Neural progenitor cell (in vitro differentiated cells): ENCODE measurements at regions not wholly inside any gene's neighbourhood (a gene's known extent, or its start where the extent isn't known, plus 50 kb on each side); places are given as distances from the start of the nearest gene placed in this dataset.

ENCODE experiments used
- DNase-seq: peaks from one replicate; pipeline ENCODE4 v3.0.0-alpha.2; 2016; ENCODE audit warnings: low spot score
- H2AFZ ChIP-seq: fragments of 200-600 bp; sonication (generic); replicated peaks from 2 replicates; pipeline ENCODE4 v1.6.1; 2016; ENCODE audit warnings: antibody characterized with exemption
- H3F3A ChIP-seq: fragments of 200-600 bp; sonication (generic); 2 replicates; pipeline ENCODE4 v1.6.1; 2016; ENCODE audit warnings: antibody characterized with exemption, low read depth
- H3K27ac ChIP-seq: fragments of 200-600 bp; sonication (generic); 2 replicates; pipeline ENCODE4 v1.5.1; 2016; ENCODE audit warnings: mild to moderate bottlenecking
- H3K27me3 ChIP-seq: fragments of 200-600 bp; sonication (generic); 2 replicates; pipeline ENCODE4 v1.6.1; 2016; ENCODE audit warnings: mild to moderate bottlenecking, moderate library complexity
- H3K36me3 ChIP-seq: fragments of 200-600 bp; sonication (generic); 2 replicates; pipeline ENCODE4 v1.5.1; 2016
- H3K4me1 ChIP-seq: fragments of 200-600 bp; sonication (generic); 2 replicates; pipeline ENCODE4 v1.6.1; 2016; ENCODE audit warnings: mixed run types
- H3K4me2 ChIP-seq: fragments of 200-600 bp; sonication (generic); 2 replicates; pipeline ENCODE4 v1.6.1; 2016
- H3K4me3 ChIP-seq: fragments of 200-600 bp; sonication (generic); 2 replicates; pipeline ENCODE4 v1.5.1; 2016
- H3K79me2 ChIP-seq: fragments of 200-600 bp; sonication (generic); 2 replicates; pipeline ENCODE4 v1.6.1; 2016; ENCODE audit warnings: low read depth
- H3K9ac ChIP-seq: fragments of 200-600 bp; sonication (generic); 2 replicates; pipeline ENCODE4 v1.6.1; 2016
- H3K9me3 ChIP-seq: fragments of 200-600 bp; sonication (generic); 2 replicates; pipeline ENCODE4 v1.5.1; 2016; ENCODE audit warnings: low read depth
- H4K20me1 ChIP-seq: fragments of 200-600 bp; sonication (generic); 2 replicates; pipeline ENCODE4 v1.6.1; 2016; ENCODE audit warnings: low read depth
- H3K27ac Mint-ChIP-seq: 3 replicates; pipeline ENCODE4 v1.8.0; 2021; ENCODE audit warnings: mixed read lengths
- H3K27me3 Mint-ChIP-seq: 2 replicates; pipeline ENCODE4 v1.8.0; 2022; ENCODE audit warnings: low read depth, mild to moderate bottlenecking, inconsistent platforms, moderate library complexity, mixed read lengths; ENCODE audit not compliant: insufficient read depth
- H3K36me3 Mint-ChIP-seq: 3 replicates; pipeline ENCODE4 v1.8.0; 2021; ENCODE audit warnings: mixed read lengths
- H3K4me1 Mint-ChIP-seq: 3 replicates; pipeline ENCODE4 v1.8.0; 2021; ENCODE audit warnings: mixed read lengths
- H3K4me3 Mint-ChIP-seq: 3 replicates; pipeline ENCODE4 v1.8.0; 2021; ENCODE audit warnings: mild to moderate bottlenecking, moderate library complexity, mixed read lengths
- H3K9me3 Mint-ChIP-seq: 3 replicates; pipeline ENCODE4 v1.8.0; 2020; ENCODE audit warnings: mixed read lengths
- CTCF ChIP-seq: fragments of 200-600 bp; sonication (generic); IDR thresholded peaks from 2 replicates; pipeline ENCODE4 v1.5.1; 2017; ENCODE audit warnings: antibody characterized with exemption, mild to moderate bottlenecking
- EZH2 ChIP-seq: fragments of 200-600 bp; sonication (generic); IDR thresholded peaks from 2 replicates; pipeline ENCODE4 v1.6.1; 2017; ENCODE audit warnings: antibody characterized with exemption, mild to moderate bottlenecking, moderate library complexity
- EZH2phosphoT487 ChIP-seq: fragments of 200-600 bp; sonication (generic); IDR thresholded peaks from 2 replicates; pipeline ENCODE4 v1.6.1; 2017; ENCODE audit warnings: antibody characterized with exemption

- Histone ChIP-seq H3K27ac (no peak overlapping the region), H3K4me2 (no peak overlapping the region), H3K9me3 (no peaks in the 10 kb centered on the region), H3F3A (no peaks in the 10 kb centered on the region), H2AFZ (no peak overlapping the region), H4K20me1 (no peaks in the 10 kb centered on the region), H3K27me3 (no peaks in the 10 kb centered on the region), H3K4me1 (no peaks in the 10 kb centered on the region), H3K9ac (no peak overlapping the region), H3K36me3 (no peaks in the 10 kb centered on the region), H3K79me2 (no peaks in the 10 kb centered on the region), H3K4me3 (no peak overlapping the region)
- no peak overlapping the region for H3K4me3 Mint-ChIP-seq
- TF ChIP-seq CTCF = no peak
- TF ChIP-seq EZH2phosphoT487 = no peak
- no peak for TF ChIP-seq EZH2
- no peaks in the 10 kb centered on the region for H3K9me3 Mint-ChIP-seq
- DNase-seq = no peak
- H3K27me3 Mint-ChIP-seq = peaks cover 5% of the 10 kb centered on the region
- no peaks in the 10 kb centered on the region for H3K36me3 Mint-ChIP-seq
- no peaks in the 10 kb centered on the region for H3K4me1 Mint-ChIP-seq
- H3K27ac Mint-ChIP-seq = no peak overlapping the region
These were observed 71.8 kb upstream of the ADRA1B start for GRCh38 chr5:159844267-159845121.

- Histone ChIP-seq H3K9ac (no peak overlapping the region), H3K4me2 (no peak overlapping the region), H2AFZ (no peak overlapping the region), H3F3A (no peaks in the 10 kb centered on the region), H3K9me3 (no peaks in the 10 kb centered on the region), H3K36me3 (no peaks in the 10 kb centered on the region), H3K79me2 (no peaks in the 10 kb centered on the region), H3K4me1 (no peaks in the 10 kb centered on the region), H3K27me3 (no peaks in the 10 kb centered on the region), H3K4me3 (no peak overlapping the region), H3K27ac (no peak overlapping the region), H4K20me1 (no peaks in the 10 kb centered on the region)
- Mint-ChIP-seq H3K27me3 (peaks cover 7% of the 10 kb centered on the region), H3K4me1 (peaks cover 5% of the 10 kb centered on the region), H3K27ac (no peak overlapping the region), H3K9me3 (no peaks in the 10 kb centered on the region), H3K4me3 (no peak overlapping the region), H3K36me3 (no peaks in the 10 kb centered on the region)
- no peak for DNase-seq
- no peak for TF ChIP-seq EZH2phosphoT487
- TF ChIP-seq CTCF = no peak
- no peak for TF ChIP-seq EZH2
These were observed 66.7 kb upstream of the ADRA1B start for GRCh38 chr5:159849437-159850083.

GRCh38 chr5:159850160-159850559 is 66.1 kb upstream of the ADRA1B start:
- no peak overlapping the region for H3K4me2 ChIP-seq
- Mint-ChIP-seq H3K4me1 (peaks cover 5% of the 10 kb centered on the region), H3K27me3 (peaks cover 7% of the 10 kb centered on the region), H3K4me3 (no peak overlapping the region), H3K36me3 (no peaks in the 10 kb centered on the region), H3K27ac (no peak overlapping the region), H3K9me3 (no peaks in the 10 kb centered on the region)
- no peaks in the 10 kb centered on the region for H3K27me3 ChIP-seq
- no peaks in the 10 kb centered on the region for H3K36me3 ChIP-seq
- no peaks in the 10 kb centered on the region for H3F3A ChIP-seq
- H3K9me3 ChIP-seq = no peaks in the 10 kb centered on the region
- H4K20me1 ChIP-seq = no peaks in the 10 kb centered on the region
- no peak overlapping the region for H3K9ac ChIP-seq
- H2AFZ ChIP-seq = no peak overlapping the region
- no peaks in the 10 kb centered on the region for H3K79me2 ChIP-seq
- DNase-seq = no peak
- no peaks in the 10 kb centered on the region for H3K4me1 ChIP-seq
- TF ChIP-seq CTCF = no peak
- no peak for TF ChIP-seq EZH2phosphoT487
- TF ChIP-seq EZH2 = no peak
- H3K4me3 ChIP-seq = no peak overlapping the region
- H3K27ac ChIP-seq = no peak overlapping the region
